GM04503 (cell line): ENCODE measurements at regions not wholly inside any gene's neighbourhood (a gene's known extent, or its start where the extent isn't known, plus 50 kb on each side); places are given as distances from the start of the nearest gene placed in this dataset.
A peak's percentile ranks its signal among the peaks of the same experiment; 100 is the strongest.
"Not testable (repeated sequence)": the region's sequence is repeated elsewhere in the genome, so short reads cannot be mapped to it uniquely, and the experiment has no call there.

ENCODE experiments used
- DNase-seq: peaks from one replicate; pipeline ENCODE4 v3.0.0-alpha.2; 2012; ENCODE audit warnings: low read depth

GRCh38 chr4:64821219-64821976, 412.1 kb upstream of the TECRL start:
- no peak for DNase-seq

- DNase-seq: no peak
Observed at GRCh38 chr4:64814616-64815015, 405.4 kb upstream of the TECRL start.

- no peak for DNase-seq
Observed at GRCh38 chr4:64807821-64808220, 398.6 kb upstream of the TECRL start.

GRCh38 chr4:64799751-64800150, 390.5 kb upstream of the TECRL start:
- no peak for DNase-seq

- not testable (repeated sequence) for DNase-seq
Observed at GRCh38 chr4:64798828-64799227, 389.6 kb upstream of the TECRL start.

GRCh38 chr4:64796581-64796980, 387.3 kb upstream of the TECRL start:
- DNase-seq: no peak

- peak; percentile 15 for DNase-seq
Observed at GRCh38 chr4:64784125-64784524, 374.9 kb upstream of the TECRL start.

GRCh38 chr4:64781737-64782326, 372.6 kb upstream of the TECRL start:
- DNase-seq: no peak

- DNase-seq: no peak
Observed at GRCh38 chr4:64780664-64781063, 371.4 kb upstream of the TECRL start.

- DNase-seq: no peak
Observed at GRCh38 chr4:64777286-64777685, 368.0 kb upstream of the TECRL start.

- no peak for DNase-seq
Observed at GRCh38 chr4:64776820-64777219, 367.6 kb upstream of the TECRL start.

GRCh38 chr4:64774626-64775025, 365.4 kb upstream of the TECRL start:
- no peak for DNase-seq

GRCh38 chr4:64771149-64771548, 361.9 kb upstream of the TECRL start:
- no peak for DNase-seq

- DNase-seq: no peak
Observed at GRCh38 chr4:64767547-64767946, 358.3 kb upstream of the TECRL start.

- no peak for DNase-seq
Observed at GRCh38 chr4:64766565-64766964, 357.3 kb upstream of the TECRL start.

- DNase-seq: no peak
Observed at GRCh38 chr4:64756016-64756415, 346.8 kb upstream of the TECRL start.

- DNase-seq: no peak
Observed at GRCh38 chr4:64747919-64748715, 338.9 kb upstream of the TECRL start.

GRCh38 chr4:64738240-64738639, 329.0 kb upstream of the TECRL start:
- no peak for DNase-seq

- not testable (repeated sequence) for DNase-seq
Observed at GRCh38 chr4:64737854-64738138, 328.5 kb upstream of the TECRL start.

GRCh38 chr4:64737026-64737853, 328.0 kb upstream of the TECRL start:
- no peak for DNase-seq

- DNase-seq: no peak
Observed at GRCh38 chr4:64729561-64729960, 320.3 kb upstream of the TECRL start.

GRCh38 chr4:64727960-64728359, 318.7 kb upstream of the TECRL start:
- no peak for DNase-seq
